NCI-H1092 treated with DMSO at 0.1 percent for 48 hours (cell line): ENCODE measurements at regions not wholly inside any gene's neighbourhood (a gene's known extent, or its start where the extent isn't known, plus 50 kb on each side); places are given as distances from the start of the nearest gene placed in this dataset.

ENCODE experiments used
- DNase-seq: peaks from one replicate; lab custom pipeline; 2025; lab: John Stamatoyannopoulos, UW

DNA sequence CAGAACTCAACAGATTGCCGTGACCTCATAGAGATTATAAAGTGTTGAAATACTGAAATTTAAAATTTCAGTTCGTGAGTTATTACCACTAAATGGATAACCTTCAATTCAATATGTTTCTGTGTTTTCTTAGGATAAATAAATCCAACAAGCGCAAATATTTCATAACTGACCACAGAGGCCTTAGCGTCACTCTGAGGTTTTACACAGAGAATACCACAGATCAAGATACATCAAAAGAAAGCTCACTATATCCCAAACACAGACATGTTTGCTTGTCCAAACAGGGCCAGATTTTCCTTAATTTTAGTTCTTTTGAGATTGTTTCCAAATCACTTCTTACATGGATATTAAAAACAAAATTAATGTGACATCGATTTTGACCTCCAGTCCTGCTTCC, 235.8 kb downstream of the EFNB2 start:
- no peak for DNase-seq

DNA sequence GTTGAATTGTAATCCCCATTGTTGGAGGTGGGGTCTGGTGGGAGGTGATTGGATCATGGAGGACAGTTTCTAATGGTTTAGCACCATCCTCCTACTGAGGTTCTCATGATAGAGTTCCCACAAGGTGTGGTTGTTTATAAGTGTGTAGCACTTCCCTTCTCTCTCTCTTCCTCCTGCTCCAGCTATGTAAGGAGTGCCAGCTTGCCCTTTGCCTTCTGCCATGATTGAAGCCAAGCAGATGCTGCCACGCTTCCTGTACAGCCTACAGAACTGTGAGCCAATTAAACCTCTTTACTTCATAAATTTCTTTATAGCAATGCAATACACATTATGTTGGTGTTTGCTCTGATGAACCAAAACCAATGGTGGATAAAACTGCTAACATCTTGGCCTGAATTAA, 238.2 kb downstream of the EFNB2 start:
- DNase-seq: no peak

- no peak for DNase-seq
These were observed 238.7 kb downstream of the EFNB2 start for GRCh38 chr13:106296723-106297122.

DNA sequence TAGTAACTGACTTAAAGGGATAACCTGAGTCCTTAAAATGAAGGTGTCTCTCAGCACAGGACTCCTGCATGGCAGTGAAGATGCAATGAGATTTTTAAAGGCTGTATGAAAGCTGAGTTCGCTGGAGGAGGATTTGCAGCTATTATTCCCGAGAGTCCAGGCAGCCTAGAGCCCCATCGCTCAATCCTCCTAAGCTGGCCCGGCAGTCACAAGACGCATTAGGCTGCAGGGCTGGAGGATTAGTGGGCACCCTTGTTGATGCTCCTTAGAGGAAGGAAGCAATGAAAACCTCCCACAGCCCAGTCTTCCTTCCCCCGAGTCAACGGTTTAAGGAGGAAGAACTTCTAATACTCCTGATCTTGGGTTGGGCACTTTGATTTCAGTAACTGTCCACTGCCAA, 239.5 kb downstream of the EFNB2 start:
- no peak for DNase-seq

- DNase-seq: no peak
These were observed 244.5 kb downstream of the EFNB2 start for GRCh38 chr13:106291006-106291405.

- no peak for DNase-seq
These were observed 248.1 kb downstream of the EFNB2 start for GRCh38 chr13:106287351-106287750.

GRCh38 chr13:106286811-106287210, 248.7 kb downstream of the EFNB2 start:
- no peak for DNase-seq

GRCh38 chr13:106284358-106284757, 251.1 kb downstream of the EFNB2 start:
- no peak for DNase-seq

DNA sequence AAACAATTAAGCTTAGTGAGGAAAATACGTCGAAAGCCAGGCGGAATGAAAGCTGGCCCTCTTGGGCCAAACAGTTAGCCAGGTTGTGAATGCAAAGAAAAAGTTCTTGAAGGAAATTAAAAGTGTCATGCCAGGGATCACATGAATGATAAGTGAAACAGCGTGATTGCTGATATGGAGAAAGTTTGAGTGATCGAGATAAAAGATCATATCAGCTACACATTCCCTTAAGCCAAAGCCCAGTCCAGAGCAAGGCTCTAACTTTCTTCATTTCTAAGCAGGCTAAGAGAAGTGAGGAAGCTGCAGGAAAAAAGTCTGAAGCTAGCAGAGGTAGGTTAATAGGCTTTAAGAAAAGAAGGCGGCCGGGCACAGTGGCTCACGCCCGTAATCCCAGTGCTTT, 254.0 kb downstream of the EFNB2 start:
- no peak for DNase-seq

DNA sequence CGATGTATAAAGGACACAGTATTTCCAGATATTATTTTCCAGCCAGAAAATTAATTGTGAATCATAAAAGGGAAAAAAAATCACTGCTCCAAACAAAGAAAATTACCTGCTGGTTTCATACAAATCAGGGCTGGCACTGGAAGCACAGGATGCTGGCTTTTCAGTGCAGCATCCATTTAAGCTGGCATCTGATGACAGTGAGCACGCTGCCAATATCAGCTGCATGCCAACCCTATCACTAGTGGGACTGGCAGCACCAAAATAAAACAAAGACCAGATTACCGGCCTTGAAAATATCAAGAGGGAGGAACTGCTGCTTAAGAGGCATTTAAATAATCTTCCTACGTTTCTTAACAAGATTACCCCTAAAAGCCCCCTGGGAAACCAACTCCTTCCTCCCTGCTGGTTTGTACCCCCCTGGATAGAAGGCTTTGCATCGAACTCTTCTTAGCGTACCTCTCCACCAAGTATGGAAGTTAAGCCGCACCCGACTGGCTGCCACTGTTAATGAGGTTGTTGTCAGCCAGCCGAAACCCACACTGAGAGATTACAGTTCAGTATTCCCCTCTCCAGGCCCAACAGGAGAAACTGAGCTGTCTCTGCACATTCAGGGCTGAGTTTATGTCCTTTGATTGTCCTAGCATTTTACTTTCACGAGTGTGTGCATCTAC, 257.8 kb downstream of the EFNB2 start:
- no peak for DNase-seq

- DNase-seq: no peak
These were observed 258.6 kb downstream of the EFNB2 start for GRCh38 chr13:106276876-106277275.

DNA sequence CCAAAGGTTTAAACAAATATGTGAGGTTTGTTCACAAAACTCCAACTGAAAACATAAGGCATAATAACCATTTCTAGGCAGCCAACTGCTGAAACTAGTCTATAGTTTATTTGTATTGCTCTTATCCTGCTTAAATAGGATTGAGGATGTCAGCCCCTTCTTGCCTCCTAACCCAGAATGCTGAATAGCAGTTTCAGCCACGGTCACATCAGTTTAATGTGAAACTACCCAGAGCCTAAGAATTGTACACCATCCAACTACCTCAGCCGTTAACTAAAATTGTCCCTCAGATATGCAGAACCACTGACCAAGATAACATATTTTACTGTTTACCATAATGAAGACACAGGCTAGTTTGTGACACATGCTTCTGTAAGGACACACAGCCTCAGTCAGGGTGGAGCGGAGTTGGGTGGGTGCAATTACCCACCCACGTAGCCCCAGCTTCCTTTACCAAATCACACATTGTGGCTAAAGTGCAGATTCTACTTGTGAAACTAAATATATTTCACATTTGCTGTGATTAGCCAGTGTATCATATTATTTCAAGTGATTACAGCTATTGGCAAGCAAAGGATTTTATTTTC, 259.9 kb downstream of the EFNB2 start:
- DNase-seq: no peak

DNA sequence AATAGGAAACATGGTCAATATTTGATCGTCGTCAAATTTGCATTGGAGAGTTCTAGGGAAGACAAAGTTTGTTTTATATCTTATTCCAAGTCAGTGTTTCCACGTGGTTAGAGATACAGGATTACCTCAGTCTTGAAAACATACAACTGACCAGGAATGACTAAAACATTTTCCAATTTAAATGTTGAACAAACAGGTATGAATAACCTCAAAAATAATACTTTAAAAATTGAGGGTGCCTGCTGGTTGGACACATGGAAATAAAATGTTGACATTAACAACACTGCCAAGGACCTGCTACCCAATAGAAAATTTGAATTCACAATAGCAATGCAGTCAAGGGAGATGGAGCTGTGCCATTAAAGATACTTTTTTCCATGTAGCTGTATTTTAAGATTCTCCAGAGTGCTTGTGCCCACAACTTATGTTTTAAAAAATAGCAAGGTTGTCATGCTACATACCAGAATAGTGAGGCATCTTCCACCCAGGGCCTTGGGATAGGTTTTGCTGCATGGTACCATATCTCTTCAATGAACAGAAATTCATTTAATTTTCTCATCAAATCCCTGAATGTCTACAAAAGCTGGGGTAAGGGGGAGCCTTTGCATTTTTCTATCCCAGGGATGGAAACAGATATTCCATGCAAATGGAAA, 260.8 kb downstream of the EFNB2 start:
- no peak for DNase-seq

DNA sequence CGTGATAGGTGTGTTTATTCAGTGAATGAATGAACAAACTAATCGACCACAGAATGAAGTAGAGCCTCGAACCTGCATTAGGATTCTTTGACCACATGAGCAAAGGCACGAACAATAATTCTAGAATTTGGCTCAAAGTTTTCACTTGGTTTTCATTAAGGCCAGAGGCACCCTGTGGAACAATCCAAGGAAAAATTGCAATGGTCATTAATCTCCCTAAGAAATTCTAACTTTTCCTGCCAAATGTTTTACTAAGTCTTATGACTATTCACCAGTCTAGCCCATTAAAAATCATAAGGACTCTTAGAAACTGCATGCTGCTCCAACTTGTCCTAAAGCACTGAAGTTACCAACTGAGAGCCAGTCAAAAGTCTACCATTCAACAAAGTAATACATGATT, 271.7 kb downstream of the EFNB2 start:
- no peak for DNase-seq

GRCh38 chr13:106262886-106263285, 272.6 kb downstream of the EFNB2 start:
- no peak for DNase-seq

- DNase-seq: no peak
These were observed 274.0 kb downstream of the EFNB2 start for GRCh38 chr13:106261450-106261849.

- no peak for DNase-seq
These were observed 275.1 kb downstream of the EFNB2 start for GRCh38 chr13:106260352-106260751.

GRCh38 chr13:106259928-106260327, 275.5 kb downstream of the EFNB2 start:
- no peak for DNase-seq

- DNase-seq: no peak
These were observed 288.7 kb downstream of the EFNB2 start for GRCh38 chr13:106246666-106247188.

- no peak for DNase-seq
These were observed 289.2 kb downstream of the EFNB2 start for GRCh38 chr13:106246242-106246641.

GRCh38 chr13:106243011-106243565, 292.4 kb downstream of the EFNB2 start:
- no peak for DNase-seq

DNA sequence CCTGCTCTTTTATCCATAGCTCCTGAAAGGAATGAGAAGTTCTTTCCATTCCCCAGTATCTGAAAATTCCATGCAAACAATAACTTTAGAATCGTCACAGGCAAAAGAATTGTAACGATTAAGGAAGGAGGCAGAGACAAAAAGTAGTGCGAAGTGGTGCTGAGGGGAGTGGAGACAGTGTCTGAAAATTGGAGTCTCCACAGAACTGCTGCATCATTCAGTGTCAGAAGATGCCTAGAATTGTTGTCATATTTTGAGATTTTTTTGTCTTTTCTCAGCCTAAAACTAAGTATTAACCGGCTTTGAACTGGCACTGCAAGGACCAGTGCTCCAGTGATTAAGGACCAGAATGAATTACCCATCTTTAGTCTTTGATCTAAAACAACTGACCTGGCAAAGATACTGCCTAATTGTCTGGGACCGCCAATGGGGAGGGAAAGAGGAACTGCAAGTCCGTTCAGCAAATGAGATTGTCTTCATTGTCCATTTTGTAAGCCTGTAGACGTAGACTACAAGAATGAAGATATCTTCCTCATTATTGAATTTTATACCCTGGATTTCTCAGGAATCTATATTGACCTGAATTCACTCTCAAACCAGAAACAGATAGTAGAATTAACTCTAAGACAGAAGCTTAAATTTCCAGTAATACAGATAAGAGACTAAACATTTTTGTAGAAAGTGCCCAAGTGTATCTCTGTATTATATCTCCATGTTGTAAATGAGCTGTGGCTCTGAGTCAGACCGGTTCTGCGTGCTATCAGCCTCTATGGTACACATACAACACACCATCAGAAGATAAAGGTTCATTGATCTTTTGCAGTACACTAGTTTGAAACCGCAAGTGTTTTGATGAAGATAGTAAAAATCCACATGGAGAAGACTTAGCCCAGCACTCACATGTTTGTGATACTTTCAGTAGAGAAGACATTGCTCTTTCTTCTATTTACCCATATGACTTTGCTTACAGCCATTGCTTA, 293.2 kb downstream of the EFNB2 start:
- no peak for DNase-seq
